ENCODE measurements at regions not wholly inside any gene's neighbourhood (a gene's known extent, or its start where the extent isn't known, plus 50 kb on each side); places are given as distances from the start of the nearest gene placed in this dataset.

GRCh38 chr16:5671421-5671820 is 573.8 kb upstream of the EEF2KMT start:
- Histone ChIP-seq H4K20me1 (ENCODE audit: low read depth, low read length) (no peaks in the 10 kb centered on the region), H3K4me2 (ENCODE audit: low read depth, low read length, poor library complexity, severe bottlenecking) (no peak overlapping the region), H3K9ac (ENCODE audit: low read length) (no peak overlapping the region), H3F3A (ENCODE audit: insufficient read depth) (no peaks in the 10 kb centered on the region), H2AFZ (ENCODE audit: low read depth, low read length, severe bottlenecking) (no peak overlapping the region), H3K4me3 (ENCODE audit: insufficient read depth, low read length, poor library complexity, severe bottlenecking) (no peak overlapping the region), H3K9me2 (replicated peaks; ENCODE audit: insufficient read depth, low read length) (no peaks in the 10 kb centered on the region), H3K27me3 (ENCODE audit: low read length) (no peaks in the 10 kb centered on the region), H3K27ac (ENCODE audit: low read depth, low read length) (no peak overlapping the region), H3K36me3 (ENCODE audit: low read length) (no peaks in the 10 kb centered on the region), H3K79me2 (ENCODE audit: insufficient read depth, low read length) (no peaks in the 10 kb centered on the region), H3K9me3 (ENCODE audit: insufficient read depth, low read length) (no peaks in the 10 kb centered on the region)
- TF ChIP-seq EZH2phosphoT487 (conservative IDR thresholded peaks at IDR 0.05; ENCODE audit: low read length) (no peak), CTCF (IDR thresholded peaks at IDR 0.05; ENCODE audit: insufficient read depth, low read length, poor library complexity, severe bottlenecking) (no peak)

- Histone ChIP-seq H3K4me3 (ENCODE audit: insufficient read depth, low read length, poor library complexity, severe bottlenecking) (no peak overlapping the region), H3K79me2 (ENCODE audit: insufficient read depth, low read length) (no peaks in the 10 kb centered on the region), H3K9me2 (replicated peaks; ENCODE audit: insufficient read depth, low read length) (no peaks in the 10 kb centered on the region), H3K27me3 (ENCODE audit: low read length) (no peaks in the 10 kb centered on the region), H3K9me3 (ENCODE audit: insufficient read depth, low read length) (no peaks in the 10 kb centered on the region), H3K27ac (ENCODE audit: low read depth, low read length) (no peak overlapping the region), H4K20me1 (ENCODE audit: low read depth, low read length) (no peaks in the 10 kb centered on the region), H3K9ac (ENCODE audit: low read length) (no peak overlapping the region), H3K4me2 (ENCODE audit: low read depth, low read length, poor library complexity, severe bottlenecking) (no peak overlapping the region), H3K36me3 (ENCODE audit: low read length) (no peaks in the 10 kb centered on the region), H2AFZ (ENCODE audit: low read depth, low read length, severe bottlenecking) (no peak overlapping the region), H3F3A (ENCODE audit: insufficient read depth) (no peaks in the 10 kb centered on the region)
- TF ChIP-seq CTCF (IDR thresholded peaks at IDR 0.05; ENCODE audit: insufficient read depth, low read length, poor library complexity, severe bottlenecking) = no peak
- TF ChIP-seq EZH2phosphoT487 (conservative IDR thresholded peaks at IDR 0.05; ENCODE audit: low read length) = no peak
These were observed 572.6 kb upstream of the EEF2KMT start for GRCh38 chr16:5670198-5670597.

DNA sequence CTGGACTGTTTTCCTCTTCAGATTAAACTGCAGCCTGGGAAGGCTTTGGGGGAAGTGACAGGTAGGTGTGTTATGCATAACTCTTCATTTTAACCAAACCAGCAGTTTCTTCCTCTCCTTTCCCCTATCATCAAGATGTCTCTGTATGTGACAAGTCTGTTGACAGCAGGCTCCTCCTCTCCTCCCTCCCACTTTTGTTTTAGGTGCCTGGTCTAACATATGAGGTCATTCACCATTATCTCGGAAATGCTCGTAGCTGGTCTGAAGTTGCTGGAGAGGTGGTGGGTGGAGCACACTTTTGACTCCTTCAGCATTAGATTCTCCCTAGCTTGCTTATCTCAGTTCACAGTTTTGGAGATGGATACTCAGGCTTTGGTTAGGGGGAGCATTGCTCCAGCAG is 571.0 kb upstream of the EEF2KMT start:
- Histone ChIP-seq H3K9ac (ENCODE audit: low read length) (no peak overlapping the region), H3K36me3 (ENCODE audit: low read length) (no peaks in the 10 kb centered on the region), H3K9me3 (ENCODE audit: insufficient read depth, low read length) (no peaks in the 10 kb centered on the region), H3K79me2 (ENCODE audit: insufficient read depth, low read length) (no peaks in the 10 kb centered on the region), H3K4me3 (ENCODE audit: insufficient read depth, low read length, poor library complexity, severe bottlenecking) (no peak overlapping the region), H3K9me2 (replicated peaks; ENCODE audit: insufficient read depth, low read length) (no peaks in the 10 kb centered on the region), H3F3A (ENCODE audit: insufficient read depth) (no peaks in the 10 kb centered on the region), H3K27ac (ENCODE audit: low read depth, low read length) (no peak overlapping the region), H3K4me2 (ENCODE audit: low read depth, low read length, poor library complexity, severe bottlenecking) (no peak overlapping the region), H3K27me3 (ENCODE audit: low read length) (no peaks in the 10 kb centered on the region), H4K20me1 (ENCODE audit: low read depth, low read length) (no peaks in the 10 kb centered on the region), H2AFZ (ENCODE audit: low read depth, low read length, severe bottlenecking) (no peak overlapping the region)
- TF ChIP-seq EZH2phosphoT487 (conservative IDR thresholded peaks at IDR 0.05; ENCODE audit: low read length) (no peak), CTCF (IDR thresholded peaks at IDR 0.05; ENCODE audit: insufficient read depth, low read length, poor library complexity, severe bottlenecking) (no peak)

DNA sequence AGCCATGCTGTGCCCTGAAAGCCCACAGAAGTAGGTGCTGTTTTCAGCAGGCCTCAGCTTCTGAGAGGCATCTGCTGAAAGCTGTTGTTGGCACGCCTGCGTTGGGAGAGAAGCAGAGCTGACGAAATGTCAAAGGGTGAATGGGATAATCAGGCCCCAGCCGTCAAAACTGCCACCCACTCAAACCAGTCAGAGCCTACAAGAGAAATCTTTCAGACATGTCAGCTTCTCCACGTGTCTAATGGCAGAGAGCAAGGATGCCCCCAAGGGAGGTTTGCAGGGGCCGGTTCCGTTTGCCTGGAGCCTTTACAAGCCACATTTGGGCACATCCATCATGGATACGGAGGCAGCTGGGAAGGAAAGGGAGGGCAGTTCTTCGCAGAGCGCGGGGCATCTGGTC is 568.2 kb upstream of the EEF2KMT start:
- H3K27me3 ChIP-seq (ENCODE audit: low read length) = no peaks in the 10 kb centered on the region
- H3K79me2 ChIP-seq (ENCODE audit: insufficient read depth, low read length) = no peaks in the 10 kb centered on the region
- no peak overlapping the region for H3K9ac ChIP-seq (ENCODE audit: low read length)
- no peaks in the 10 kb centered on the region for H3F3A ChIP-seq (ENCODE audit: insufficient read depth)
- TF ChIP-seq EZH2phosphoT487 (conservative IDR thresholded peaks at IDR 0.05; ENCODE audit: low read length) = no peak
- no peak overlapping the region for H3K27ac ChIP-seq (ENCODE audit: low read depth, low read length)
- no peaks in the 10 kb centered on the region for H4K20me1 ChIP-seq (ENCODE audit: low read depth, low read length)
- H3K4me3 ChIP-seq (ENCODE audit: insufficient read depth, low read length, poor library complexity, severe bottlenecking) = no peak overlapping the region
- no peak overlapping the region for H3K4me2 ChIP-seq (ENCODE audit: low read depth, low read length, poor library complexity, severe bottlenecking)
- H3K9me3 ChIP-seq (ENCODE audit: insufficient read depth, low read length) = no peaks in the 10 kb centered on the region
- no peaks in the 10 kb centered on the region for H3K36me3 ChIP-seq (ENCODE audit: low read length)
- H3K9me2 ChIP-seq (replicated peaks; ENCODE audit: insufficient read depth, low read length) = no peaks in the 10 kb centered on the region
- H2AFZ ChIP-seq (ENCODE audit: low read depth, low read length, severe bottlenecking) = no peak overlapping the region

Data from SU-DHL-6 (cell line).